T-helper 2 cell (primary cell): ENCODE measurements at regions not wholly inside any gene's neighbourhood (a gene's known extent, or its start where the extent isn't known, plus 50 kb on each side); places are given as distances from the start of the nearest gene placed in this dataset.
A peak's percentile ranks its signal among the peaks of the same experiment; 100 is the strongest.

Source experiments
- DNase-seq, 5 experiments: peaks; one replicate each; pipeline versions ENCODE4 v3.0.0 to v3.0.0-alpha.2; 2012 to 2022

DNA sequence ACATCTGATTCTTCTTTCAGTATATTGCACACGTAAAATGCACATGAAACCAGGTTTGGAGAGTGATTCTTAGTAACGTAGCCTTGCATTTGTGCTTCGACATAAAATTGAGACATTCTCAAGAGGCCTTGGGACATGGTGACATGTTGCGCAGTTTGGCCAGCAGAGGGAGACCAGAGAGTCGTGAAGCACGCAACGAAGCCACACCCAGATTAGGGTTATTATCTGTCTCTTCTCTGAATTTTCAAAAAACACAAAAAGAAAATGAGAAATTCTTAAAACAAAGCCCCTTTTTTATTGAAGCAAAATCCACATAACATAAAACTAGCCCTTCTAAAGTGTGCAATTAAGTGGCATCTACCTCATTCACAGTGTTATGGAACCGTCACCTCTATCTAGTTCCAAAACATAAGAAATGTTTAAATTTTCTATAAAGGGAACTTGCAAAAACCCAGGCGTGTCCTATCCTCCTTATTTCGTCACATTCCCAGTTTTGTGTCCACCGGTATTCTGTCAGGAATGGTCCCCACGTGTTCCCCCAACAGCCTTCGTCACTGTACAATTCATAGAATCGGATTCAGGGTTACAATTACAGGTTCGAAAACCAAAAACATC, 108.8 kb upstream of the ATF7IP start:
- DNase-seq: peak; percentile 42 to 90 (median 60)

- no peak for DNase-seq
Observed at GRCh38 chr12:14257303-14257733, 108.2 kb upstream of the ATF7IP start.

- DNase-seq: peak; percentile 37 to 90 (median 67)
Observed at GRCh38 chr12:14257734-14258574, 107.5 kb upstream of the ATF7IP start.

DNA sequence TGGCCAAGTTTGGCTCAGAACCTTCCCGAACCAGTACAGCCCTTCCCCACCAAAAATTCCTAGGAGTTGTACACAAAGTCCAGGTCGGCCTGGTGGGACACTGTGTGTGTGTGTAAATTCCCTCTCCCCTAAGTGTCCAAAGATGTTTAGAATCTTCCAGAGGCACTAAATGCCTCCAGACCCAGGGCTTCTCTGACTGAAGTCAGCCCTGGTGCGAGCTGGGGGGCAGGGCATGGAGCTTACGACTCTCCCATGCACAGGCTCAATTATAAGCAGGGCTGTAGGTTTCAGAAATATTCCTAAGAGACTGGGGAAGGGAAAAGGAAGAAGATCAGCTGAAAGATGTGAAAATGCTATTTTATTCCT, 106.9 kb upstream of the ATF7IP start:
- no peak for DNase-seq

DNA sequence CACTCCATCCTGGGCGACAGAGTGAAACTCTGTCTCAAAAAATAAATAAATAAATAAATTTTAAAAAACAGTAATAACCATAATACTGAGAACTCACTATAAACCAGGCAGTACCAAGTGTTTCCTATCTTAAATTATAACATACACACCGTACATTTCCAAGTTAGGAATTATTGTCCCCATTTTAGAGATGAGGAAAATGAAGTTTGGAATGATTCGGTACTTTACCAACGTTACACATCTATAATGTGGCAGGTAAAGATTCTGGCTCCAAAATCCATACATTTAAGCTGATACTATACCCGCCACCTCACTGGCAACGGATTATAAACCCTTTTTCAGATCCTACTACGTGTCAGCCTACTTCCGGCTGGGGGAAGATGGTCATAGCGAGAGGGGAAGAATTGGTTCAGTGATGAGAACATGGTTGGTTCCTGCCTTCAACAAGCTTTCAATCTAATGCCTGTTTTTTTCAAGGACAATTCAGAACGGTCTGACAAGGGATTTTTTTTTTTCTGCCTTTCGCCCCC, 105.9 kb upstream of the ATF7IP start:
- DNase-seq: no peak

GRCh38 chr12:14260011-14260993, 105.2 kb upstream of the ATF7IP start:
- no peak for DNase-seq

- no peak for DNase-seq
Observed at GRCh38 chr12:14261096-14261495, 104.4 kb upstream of the ATF7IP start.

DNA sequence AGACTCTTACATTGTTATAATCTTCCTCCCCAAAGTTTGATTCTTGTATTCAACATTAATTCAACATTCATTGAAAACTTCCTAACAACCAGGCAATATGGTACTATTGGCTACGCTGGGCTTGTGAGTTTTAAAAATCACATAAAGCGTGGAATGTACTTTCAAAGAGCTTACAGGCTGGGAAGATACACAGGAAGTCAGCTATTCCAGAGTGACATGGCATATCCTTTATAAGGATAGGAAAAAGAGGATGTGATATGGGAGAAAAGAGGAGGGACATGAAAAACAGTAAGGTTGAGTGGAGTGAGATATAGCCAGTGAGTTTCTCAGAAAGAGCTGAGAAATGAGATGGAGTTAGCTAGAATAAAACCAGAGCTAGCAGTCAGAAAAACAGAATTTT, 103.6 kb upstream of the ATF7IP start:
- no peak for DNase-seq

DNA sequence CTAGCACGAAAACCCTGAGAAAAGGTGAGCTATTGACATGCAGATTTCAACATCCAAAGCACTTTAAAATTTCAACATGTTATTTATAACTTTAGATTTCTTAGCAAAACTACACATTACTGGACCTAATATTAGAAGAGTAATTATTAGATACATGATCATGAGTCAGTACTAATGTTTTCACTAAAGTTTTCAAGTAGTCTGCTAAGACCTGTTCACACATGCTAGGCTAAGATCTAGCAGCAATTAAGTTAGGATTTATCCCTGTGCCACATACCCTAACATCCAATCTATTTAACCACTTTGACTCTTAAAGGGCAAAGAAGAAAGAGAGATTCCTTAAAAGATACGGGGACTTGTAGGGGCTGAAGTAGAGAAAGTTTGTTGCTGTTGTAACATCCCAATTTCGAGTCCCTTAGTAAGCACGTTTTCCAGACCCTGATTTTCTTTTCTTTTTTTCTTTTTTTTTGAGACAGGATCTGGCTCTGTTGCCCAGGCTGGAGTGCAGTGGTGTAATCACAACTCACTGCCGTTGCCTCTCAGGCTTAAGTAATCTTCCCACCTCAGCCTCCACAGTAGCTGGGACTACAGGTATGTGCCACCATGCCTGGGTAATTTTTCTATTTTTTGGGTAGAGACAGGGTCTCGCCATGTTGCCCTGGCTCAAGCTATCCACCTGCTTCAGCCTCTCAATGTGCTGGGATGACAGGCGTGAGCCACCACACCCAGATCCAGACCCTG, 102.5 kb upstream of the ATF7IP start:
- no peak for DNase-seq

DNA sequence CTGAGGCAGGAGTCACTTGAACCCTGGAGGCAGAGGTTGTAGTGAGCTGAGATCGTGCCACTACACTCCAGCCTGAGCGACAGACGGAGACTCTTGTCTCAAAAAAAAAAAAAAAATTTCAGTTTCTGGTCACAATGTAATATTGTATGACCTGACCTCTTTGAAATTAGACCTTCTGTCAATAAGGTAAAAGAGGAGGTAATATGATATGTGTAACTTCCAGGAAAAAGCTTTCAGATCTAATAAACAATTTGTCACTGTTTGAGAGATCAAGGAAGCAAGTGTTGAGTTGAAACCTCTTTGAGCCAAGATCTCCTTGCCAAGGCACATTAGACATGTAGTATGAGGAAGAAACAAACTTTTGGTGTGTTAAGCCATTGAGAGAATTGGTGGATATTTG, 101.7 kb upstream of the ATF7IP start:
- DNase-seq: no peak

DNA sequence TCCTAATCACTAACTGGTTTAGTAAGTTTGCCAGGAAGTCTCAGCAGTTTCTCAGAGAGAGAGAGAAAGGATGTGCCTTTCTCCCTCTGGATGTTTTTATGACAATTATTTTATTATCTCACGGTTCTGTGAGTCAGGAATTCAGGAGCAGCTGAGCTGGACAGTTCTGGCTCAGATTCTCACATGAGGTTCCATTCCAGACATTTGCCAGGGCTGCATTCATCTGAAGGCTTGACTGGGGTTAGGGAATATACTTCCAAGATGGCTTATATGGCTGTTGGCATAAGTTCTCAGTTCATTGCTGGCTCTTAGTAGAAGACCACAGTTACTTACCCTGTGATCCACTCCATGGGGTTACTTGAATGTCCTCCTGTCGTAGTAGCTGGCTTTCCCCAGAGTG, 101.2 kb upstream of the ATF7IP start:
- no peak for DNase-seq

DNA sequence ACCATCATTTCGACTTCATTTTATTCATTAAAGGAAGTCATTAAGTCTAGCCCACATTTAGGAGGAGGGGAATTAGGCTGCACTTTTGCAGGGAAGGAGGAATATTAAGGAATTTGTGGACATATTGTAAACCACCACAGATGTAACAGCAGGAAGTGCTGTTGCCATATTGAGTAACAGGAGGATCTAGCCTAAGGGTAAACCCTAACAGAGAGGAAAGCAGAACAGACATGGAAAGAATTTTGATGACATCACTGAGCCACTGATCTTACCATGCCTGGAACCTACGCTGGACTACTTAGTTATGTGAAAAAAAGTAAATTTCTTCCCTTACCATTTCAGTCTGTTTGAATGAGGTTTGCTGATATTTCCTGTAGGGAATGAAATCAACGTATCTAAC, 100.7 kb upstream of the ATF7IP start:
- no peak for DNase-seq

GRCh38 chr12:14268120-14268515, 97.4 kb upstream of the ATF7IP start:
- DNase-seq: no peak

GRCh38 chr12:14270392-14270791, 95.1 kb upstream of the ATF7IP start:
- no peak for DNase-seq

DNA sequence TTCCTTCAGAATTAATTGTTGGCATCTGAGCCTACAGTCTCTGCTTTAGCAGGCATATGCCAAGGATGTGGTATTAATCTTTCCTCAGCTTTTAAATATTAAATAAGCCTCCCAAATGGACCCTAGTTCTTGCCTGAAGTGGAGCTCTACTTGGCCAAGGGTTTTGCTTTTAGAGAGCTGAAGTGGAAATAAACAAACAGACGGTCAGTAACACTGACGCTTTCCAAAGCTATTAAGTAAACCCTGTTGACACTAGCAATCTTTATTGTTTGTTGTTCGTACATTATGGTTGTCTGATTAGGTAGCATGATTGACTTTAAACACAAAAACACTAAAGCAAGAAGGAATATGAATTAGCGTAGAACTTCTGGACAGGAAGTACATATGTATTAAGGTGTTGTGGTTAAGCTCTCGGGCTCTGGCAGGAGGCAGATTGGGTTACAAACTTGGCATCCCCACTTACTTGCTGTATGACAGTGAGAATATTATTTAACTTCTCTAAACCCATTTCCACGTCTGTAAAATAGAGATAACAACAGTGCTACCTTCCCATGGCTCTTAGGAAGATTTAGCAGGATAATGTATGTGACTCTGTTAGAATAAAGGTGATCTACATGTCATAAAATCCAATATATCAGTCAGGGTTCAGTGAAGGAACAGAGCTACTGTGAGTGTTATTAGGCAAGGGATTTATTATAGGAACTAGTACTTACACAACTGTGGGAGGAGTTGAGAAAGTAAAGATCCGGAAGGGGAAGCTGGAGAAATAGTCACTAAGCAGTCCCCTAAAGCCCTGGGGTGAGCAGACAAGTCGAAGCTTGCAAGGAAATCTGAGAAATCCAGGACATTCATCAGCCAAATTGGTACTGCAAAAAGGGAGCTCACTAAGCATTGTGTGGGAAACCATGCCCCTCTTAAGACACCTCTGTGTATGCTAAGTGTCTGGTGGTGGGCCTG, 92.2 kb upstream of the ATF7IP start:
- no peak for DNase-seq

DNA sequence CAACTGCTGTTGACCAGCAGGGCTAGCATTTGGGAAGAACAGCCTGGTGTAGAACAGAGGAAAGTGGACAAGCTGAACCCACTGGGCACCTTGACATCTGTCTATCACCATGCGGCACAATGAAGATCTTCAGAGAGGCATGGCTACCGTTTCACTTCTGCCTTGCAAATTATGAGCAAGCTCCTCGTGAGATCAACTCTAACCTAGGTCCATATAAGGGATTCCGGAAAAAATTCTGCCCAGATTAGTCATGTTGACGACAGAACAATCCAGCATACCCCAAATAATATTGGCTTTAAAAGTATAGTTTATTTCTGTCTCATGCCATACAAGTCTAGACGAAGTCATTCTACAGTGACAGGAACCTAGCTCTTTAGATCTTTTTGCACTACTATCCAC, 91.6 kb upstream of the ATF7IP start:
- no peak for DNase-seq

DNA sequence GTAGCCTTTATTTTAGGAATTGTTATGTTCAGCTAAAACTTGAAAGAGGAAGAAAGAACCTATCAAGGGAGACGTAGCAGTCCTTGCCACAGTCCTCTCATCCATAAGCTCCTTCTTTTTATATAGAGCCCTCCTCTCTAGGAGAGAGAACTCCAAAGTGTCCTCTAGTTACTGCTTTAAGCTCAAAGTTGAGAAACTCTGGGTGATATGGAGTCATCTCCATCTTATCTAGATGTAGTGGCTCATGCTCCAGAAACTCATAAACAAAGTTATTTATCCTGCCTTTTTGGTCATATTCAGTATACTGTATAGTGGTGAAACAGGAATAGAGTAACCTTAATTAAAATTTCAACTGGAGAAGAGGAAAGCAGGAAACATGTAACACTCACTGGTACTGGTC, 90.4 kb upstream of the ATF7IP start:
- DNase-seq: no peak

DNA sequence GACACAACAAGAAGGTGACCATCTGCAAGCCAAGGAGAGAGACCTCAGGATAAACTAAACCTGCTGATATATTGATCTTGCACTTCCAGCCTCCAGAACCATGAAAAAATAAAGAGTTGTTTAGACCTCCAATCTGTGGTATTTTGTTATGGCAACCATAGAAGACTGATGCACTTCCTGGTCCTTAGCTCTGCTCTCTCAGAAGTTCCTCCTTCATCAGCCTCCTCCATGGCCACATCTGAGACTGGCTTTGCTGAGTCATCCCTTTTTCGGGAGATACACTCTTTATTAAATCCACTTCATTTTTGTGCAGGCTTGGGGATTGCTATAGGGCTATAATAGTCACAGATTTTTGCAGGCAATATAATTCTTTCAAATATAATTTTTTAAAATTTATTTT, 89.6 kb upstream of the ATF7IP start:
- no peak for DNase-seq

- DNase-seq: no peak
Observed at GRCh38 chr12:14278294-14278953, 87.1 kb upstream of the ATF7IP start.

- DNase-seq: no peak
Observed at GRCh38 chr12:14279845-14280244, 85.6 kb upstream of the ATF7IP start.

GRCh38 chr12:14280921-14281320, 84.6 kb upstream of the ATF7IP start:
- no peak for DNase-seq
